ENCODE measurements at regions not wholly inside any gene's neighbourhood (a gene's known extent, or its start where the extent isn't known, plus 50 kb on each side); places are given as distances from the start of the nearest gene placed in this dataset.

GRCh38 chr5:62083247-62083646 is 222.8 kb upstream of the KIF2A start:
- no peaks in the 10 kb centered on the region for H3K36me3 ChIP-seq (ENCODE audit: low read depth)
- no peak overlapping the region for H2AFZ ChIP-seq
- peaks cover 8% of the 10 kb centered on the region; the same call in 1 of the 2 replicates for H3K4me1 ChIP-seq (replicated peaks; ENCODE audit: insufficient read depth)
- H3K4me3 ChIP-seq = no peak overlapping the region
- H3K79me2 ChIP-seq (ENCODE audit: low read depth) = no peaks in the 10 kb centered on the region
- ChIA-PET CTCF (no interaction called here), POLR2A (ENCODE audit: unreplicated experiment) (no interaction called here)
- no peaks in the 10 kb centered on the region for H3K9me2 ChIP-seq (ENCODE audit: insufficient read depth)
- no peak overlapping the region for H3K4me2 ChIP-seq
- no peaks in the 10 kb centered on the region for H3K9me3 ChIP-seq (ENCODE audit: insufficient read depth, low read depth)
- peaks cover 19% of the 10 kb centered on the region for H3K27me3 ChIP-seq (ENCODE audit: insufficient read depth, low read depth)
- TF ChIP-seq, protein P1, sequence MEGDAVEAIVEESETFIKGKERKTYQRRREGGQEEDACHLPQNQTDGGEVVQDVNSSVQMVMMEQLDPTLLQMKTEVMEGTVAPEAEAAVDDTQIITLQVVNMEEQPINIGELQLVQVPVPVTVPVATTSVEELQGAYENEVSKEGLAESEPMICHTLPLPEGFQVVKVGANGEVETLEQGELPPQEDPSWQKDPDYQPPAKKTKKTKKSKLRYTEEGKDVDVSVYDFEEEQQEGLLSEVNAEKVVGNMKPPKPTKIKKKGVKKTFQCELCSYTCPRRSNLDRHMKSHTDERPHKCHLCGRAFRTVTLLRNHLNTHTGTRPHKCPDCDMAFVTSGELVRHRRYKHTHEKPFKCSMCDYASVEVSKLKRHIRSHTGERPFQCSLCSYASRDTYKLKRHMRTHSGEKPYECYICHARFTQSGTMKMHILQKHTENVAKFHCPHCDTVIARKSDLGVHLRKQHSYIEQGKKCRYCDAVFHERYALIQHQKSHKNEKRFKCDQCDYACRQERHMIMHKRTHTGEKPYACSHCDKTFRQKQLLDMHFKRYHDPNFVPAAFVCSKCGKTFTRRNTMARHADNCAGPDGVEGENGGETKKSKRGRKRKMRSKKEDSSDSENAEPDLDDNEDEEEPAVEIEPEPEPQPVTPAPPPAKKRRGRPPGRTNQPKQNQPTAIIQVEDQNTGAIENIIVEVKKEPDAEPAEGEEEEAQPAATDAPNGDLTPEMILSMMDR (conservative IDR thresholded peaks at IDR 0.05) = no peak
- TF ChIP-seq EZH2 (IDR thresholded peaks at IDR 0.05; ENCODE audit: low read depth) = no peak
- BruUV-seq (replicated peaks) = no TSS peak
- H3F3A ChIP-seq (ENCODE audit: insufficient read depth, low read depth) = no peaks in the 10 kb centered on the region
- H4K20me1 ChIP-seq (ENCODE audit: insufficient read depth) = no peaks in the 10 kb centered on the region
- no peak overlapping the region for H3K27ac ChIP-seq
- intact Hi-C loops (cut with micrococcal nuclease; ENCODE audit: unreplicated experiment) = no loop called here
- DNase-seq = no peak

DNA sequence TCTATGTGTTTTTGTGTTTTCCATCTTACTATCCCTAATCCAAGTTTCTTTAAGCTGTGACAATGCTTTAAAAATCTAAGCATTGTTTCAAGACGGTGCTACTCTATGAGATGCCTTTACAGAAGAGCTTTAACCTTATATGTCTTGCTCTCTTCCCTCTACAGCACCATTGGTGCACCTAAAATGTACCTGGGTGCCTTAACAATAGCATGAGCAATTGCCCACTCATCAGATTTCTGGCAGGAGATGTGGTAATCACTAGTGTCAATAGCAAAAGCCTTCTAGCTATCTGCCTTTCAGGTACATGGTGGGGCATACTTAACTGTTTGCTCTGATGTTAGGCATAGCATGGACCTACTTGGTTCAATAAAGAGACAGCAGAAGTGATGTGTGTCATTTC is 222.3 kb upstream of the KIF2A start:
- Histone ChIP-seq H3K4me3 (no peak overlapping the region), H3K4me2 (no peak overlapping the region), H3K27ac (no peak overlapping the region), H3K9me3 (ENCODE audit: insufficient read depth, low read depth) (no peaks in the 10 kb centered on the region), H3F3A (ENCODE audit: insufficient read depth, low read depth) (no peaks in the 10 kb centered on the region), H3K27me3 (ENCODE audit: insufficient read depth, low read depth) (peaks cover 23% of the 10 kb centered on the region), H3K36me3 (ENCODE audit: low read depth) (no peaks in the 10 kb centered on the region), H2AFZ (no peak overlapping the region), H3K4me1 (replicated peaks; ENCODE audit: insufficient read depth) (peaks cover 8% of the 10 kb centered on the region; the same call in 1 of the 2 replicates), H3K9me2 (ENCODE audit: insufficient read depth) (no peaks in the 10 kb centered on the region), H3K79me2 (ENCODE audit: low read depth) (no peaks in the 10 kb centered on the region), H4K20me1 (ENCODE audit: insufficient read depth) (no peaks in the 10 kb centered on the region)
- ChIA-PET CTCF (no interaction called here), POLR2A (ENCODE audit: unreplicated experiment) (no interaction called here)
- BruUV-seq (replicated peaks) = no TSS peak
- DNase-seq = no peak
- intact Hi-C loops (cut with micrococcal nuclease; ENCODE audit: unreplicated experiment) = no loop called here
- TF ChIP-seq, protein P1 (conservative IDR thresholded peaks at IDR 0.05) = no peak
- no peak for TF ChIP-seq EZH2 (IDR thresholded peaks at IDR 0.05; ENCODE audit: low read depth)

DNA sequence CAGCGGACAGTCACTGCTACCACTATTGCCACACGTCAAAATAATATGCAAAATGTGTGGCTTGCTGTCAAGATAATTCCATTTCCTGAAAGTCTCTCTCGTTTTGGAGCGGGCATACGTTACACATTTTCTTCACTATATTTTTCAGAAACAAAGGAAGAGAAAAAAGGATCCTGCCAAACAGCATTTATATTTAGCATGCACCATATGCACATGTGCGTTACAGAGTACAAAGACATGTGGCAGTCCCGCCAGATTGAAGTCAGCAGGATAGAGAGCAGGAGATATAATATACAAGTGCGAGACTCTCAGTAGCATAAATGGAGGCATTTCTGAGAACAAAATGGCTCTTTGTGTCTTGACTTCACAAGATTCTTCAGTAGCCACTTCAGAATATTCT is 221.6 kb upstream of the KIF2A start:
- no peaks in the 10 kb centered on the region for H3K9me3 ChIP-seq (ENCODE audit: insufficient read depth, low read depth)
- no peaks in the 10 kb centered on the region for H3K36me3 ChIP-seq (ENCODE audit: low read depth)
- H3K79me2 ChIP-seq (ENCODE audit: low read depth) = no peaks in the 10 kb centered on the region
- no peak for DNase-seq
- H3K4me2 ChIP-seq = no peak overlapping the region
- peaks cover 8% of the 10 kb centered on the region; the same call in 1 of the 2 replicates for H3K4me1 ChIP-seq (replicated peaks; ENCODE audit: insufficient read depth)
- ChIA-PET CTCF (no interaction called here), POLR2A (ENCODE audit: unreplicated experiment) (no interaction called here)
- BruUV-seq (replicated peaks) = no TSS peak
- H4K20me1 ChIP-seq (ENCODE audit: insufficient read depth) = no peaks in the 10 kb centered on the region
- H3K9me2 ChIP-seq (ENCODE audit: insufficient read depth) = no peaks in the 10 kb centered on the region
- no peak overlapping the region for H3K4me3 ChIP-seq
- intact Hi-C loops (cut with micrococcal nuclease; ENCODE audit: unreplicated experiment) = no loop called here
- TF ChIP-seq, protein P1 (conservative IDR thresholded peaks at IDR 0.05) = no peak
- no peak for TF ChIP-seq EZH2 (IDR thresholded peaks at IDR 0.05; ENCODE audit: low read depth)
- no peaks in the 10 kb centered on the region for H3F3A ChIP-seq (ENCODE audit: insufficient read depth, low read depth)
- no peak overlapping the region for H3K27ac ChIP-seq
- H2AFZ ChIP-seq = no peak overlapping the region
- H3K27me3 ChIP-seq (ENCODE audit: insufficient read depth, low read depth) = peaks cover 29% of the 10 kb centered on the region
